Lower lobe of right lung (tissue), 2 donors: ENCODE measurements at regions not wholly inside any gene's neighbourhood (a gene's known extent, or its start where the extent isn't known, plus 50 kb on each side); places are given as distances from the start of the nearest gene placed in this dataset.

Experiments
- ATAC-seq, 2 donors: fragments of 200-7000 bp; cut with Tn5 transposase; one replicate each; pipeline ENCODE4 v1.9.1; 2020 to 2022; ENCODE audit warnings: mild to moderate bottlenecking in 2 of 2, moderate library complexity in 2 of 2
- DNase-seq: peaks from one replicate; pipeline ENCODE4 v3.0.0-alpha.2; 2020
- H3K27ac ChIP-seq: fragments of 200-600 bp; one replicate; pipeline ENCODE4 v1.8.0; 2022
- H3K27me3 ChIP-seq: fragments of 200-600 bp; one replicate; pipeline ENCODE4 v1.8.0; 2022; ENCODE audit warnings: low read depth
- H3K36me3 ChIP-seq: fragments of 200-600 bp; one replicate; pipeline ENCODE4 v1.8.0; 2022; ENCODE audit warnings: mild to moderate bottlenecking
- H3K4me1 ChIP-seq: fragments of 200-600 bp; one replicate; pipeline ENCODE4 v1.8.0; 2022
- H3K4me3 ChIP-seq: fragments of 200-600 bp; one replicate; pipeline ENCODE4 v1.8.0; 2022; ENCODE audit warnings: mild to moderate bottlenecking
- H3K9me3 ChIP-seq: fragments of 200-600 bp; one replicate; pipeline ENCODE4 v1.8.0; 2022
- CTCF ChIP-seq: fragments of 200-600 bp; IDR thresholded peaks from one replicate; pipeline ENCODE4 v1.8.0; 2022; ENCODE audit warnings: antibody characterized with exemption, mild to moderate bottlenecking
- intact Hi-C: fragments of 100-400 bp; cut with DNase I; formaldehyde crosslinking; loops from one replicate; pipeline ENCODE4 v1.11.0; 2022
- donor health status: DM: no; HTN: yes; CAD: no; lungs with severe emphysema.

GRCh38 chr3:177473184-177473583, 275.9 kb upstream of the TBL1XR1 start:
- no peaks in the 10 kb centered on the region for H3K9me3 ChIP-seq
- intact Hi-C loops, result no loop called here
- H3K4me1 ChIP-seq, result peaks cover 13% of the 10 kb centered on the region
- ATAC-seq (no peak), DNase-seq (no peak)
- no peak overlapping the region for H3K27ac ChIP-seq
- H3K4me3 ChIP-seq, result no peak overlapping the region
- H3K27me3 ChIP-seq, result no peaks in the 10 kb centered on the region
- TF ChIP-seq CTCF, result no peak
- no peaks in the 10 kb centered on the region for H3K36me3 ChIP-seq

DNA sequence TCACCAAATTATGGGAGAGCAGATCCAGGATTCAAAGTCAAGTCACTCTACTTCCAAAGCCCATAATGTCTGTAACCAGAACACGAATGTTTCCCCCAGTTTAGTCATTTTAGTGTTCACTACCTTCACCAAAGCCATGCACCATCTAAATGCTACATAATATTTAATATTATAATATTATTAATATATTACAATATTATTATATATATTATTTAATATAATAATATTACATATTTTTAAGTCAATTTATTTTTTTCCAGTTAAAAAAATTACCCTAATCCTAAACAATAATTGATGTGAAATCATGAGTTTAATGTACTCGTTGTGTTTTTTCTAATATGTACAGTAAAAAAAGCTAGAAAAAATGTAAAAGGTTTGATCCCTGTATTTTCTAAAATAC, 276.6 kb upstream of the TBL1XR1 start:
- no peak for TF ChIP-seq CTCF
- H3K36me3 ChIP-seq, result no peaks in the 10 kb centered on the region
- H3K4me3 ChIP-seq, result no peak overlapping the region
- intact Hi-C loops, result no loop called here
- DNase-seq (no peak), ATAC-seq (no peak)
- H3K4me1 ChIP-seq, result peaks cover 15% of the 10 kb centered on the region
- H3K27ac ChIP-seq, result no peak overlapping the region
- H3K9me3 ChIP-seq, result no peaks in the 10 kb centered on the region
- H3K27me3 ChIP-seq, result no peaks in the 10 kb centered on the region

- Histone ChIP-seq H3K27ac (no peak overlapping the region), H3K27me3 (no peaks in the 10 kb centered on the region), H3K36me3 (no peaks in the 10 kb centered on the region), H3K9me3 (no peaks in the 10 kb centered on the region), H3K4me3 (no peak overlapping the region), H3K4me1 (peaks cover 15% of the 10 kb centered on the region)
- DNase-seq (no peak), ATAC-seq (no peak)
- TF ChIP-seq CTCF, result no peak
- intact Hi-C loops, result no loop called here
Observed at GRCh38 chr3:177474652-177475355, 277.5 kb upstream of the TBL1XR1 start.

GRCh38 chr3:177475356-177475665, 278.0 kb upstream of the TBL1XR1 start:
- no peak for DNase-seq
- no peak for ATAC-seq
- no peak overlapping the region for H3K27ac ChIP-seq
- intact Hi-C loops, result no loop called here
- no peak overlapping the region for H3K4me3 ChIP-seq
- no peaks in the 10 kb centered on the region for H3K36me3 ChIP-seq
- H3K9me3 ChIP-seq, result no peaks in the 10 kb centered on the region
- H3K27me3 ChIP-seq, result no peaks in the 10 kb centered on the region
- TF ChIP-seq CTCF, result no peak
- peaks cover 15% of the 10 kb centered on the region for H3K4me1 ChIP-seq

DNA sequence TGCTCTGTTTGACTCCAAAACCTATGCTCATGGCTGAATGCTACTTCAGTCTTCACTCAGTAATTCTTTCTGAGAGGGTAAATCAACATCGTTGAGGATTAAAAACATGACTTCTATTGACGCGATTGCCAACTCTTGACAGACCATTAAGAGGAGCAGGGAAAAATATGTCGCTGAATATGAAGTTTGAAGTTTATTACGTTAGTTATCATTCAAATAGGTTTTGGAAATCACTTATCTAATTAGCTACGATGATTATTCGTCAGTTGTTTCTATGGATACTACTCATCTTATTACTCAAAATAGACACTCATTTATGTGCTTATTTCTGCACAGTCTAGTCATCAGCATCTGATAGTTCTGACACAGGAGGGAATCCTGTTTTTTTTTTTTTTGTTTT, 279.2 kb upstream of the TBL1XR1 start:
- TF ChIP-seq CTCF, result no peak
- no peak for DNase-seq
- ATAC-seq, result peak in 1 of 2 donors; percentile 45
- no peaks in the 10 kb centered on the region for H3K36me3 ChIP-seq
- peaks cover 15% of the 10 kb centered on the region for H3K4me1 ChIP-seq
- H3K27me3 ChIP-seq, result no peaks in the 10 kb centered on the region
- H3K27ac ChIP-seq, result no peak overlapping the region
- H3K9me3 ChIP-seq, result no peaks in the 10 kb centered on the region
- no peak overlapping the region for H3K4me3 ChIP-seq
- intact Hi-C loops, result no loop called here
